ENCODE measurements at regions not wholly inside any gene's neighbourhood (a gene's known extent, or its start where the extent isn't known, plus 50 kb on each side); places are given as distances from the start of the nearest gene placed in this dataset.

GRCh38 chr17:55883149-55883548 is 132.3 kb downstream of the PCTP start:
- TF ChIP-seq POLR2A (IDR thresholded peaks at IDR 0.05; ENCODE audit: low read length) (no peak), GATA1 (IDR thresholded peaks at IDR 0.05; ENCODE audit: low read depth, low read length) (no peak)
- no peak for DNase-seq

- TF ChIP-seq POLR2A (IDR thresholded peaks at IDR 0.05; ENCODE audit: low read length) (no peak), GATA1 (IDR thresholded peaks at IDR 0.05; ENCODE audit: low read depth, low read length) (no peak)
- DNase-seq: no peak
Observed at GRCh38 chr17:55887531-55887930, 136.7 kb downstream of the PCTP start.

- no peak for TF ChIP-seq POLR2A (IDR thresholded peaks at IDR 0.05; ENCODE audit: low read length)
- TF ChIP-seq GATA1 (IDR thresholded peaks at IDR 0.05; ENCODE audit: low read depth, low read length): no peak
- no peak for DNase-seq
Observed at GRCh38 chr17:55889271-55889670, 138.4 kb downstream of the PCTP start.

- no peak for DNase-seq
- TF ChIP-seq POLR2A (IDR thresholded peaks at IDR 0.05; ENCODE audit: low read length) (no peak), GATA1 (IDR thresholded peaks at IDR 0.05; ENCODE audit: low read depth, low read length) (no peak)
Observed at GRCh38 chr17:55895112-55895759, 144.4 kb downstream of the PCTP start.

- TF ChIP-seq POLR2A (IDR thresholded peaks at IDR 0.05; ENCODE audit: low read length) (no peak), GATA1 (IDR thresholded peaks at IDR 0.05; ENCODE audit: low read depth, low read length) (no peak)
- DNase-seq: no peak
Observed at GRCh38 chr17:55897301-55897700, 146.4 kb downstream of the PCTP start.

GRCh38 chr17:55898195-55898594 is 147.3 kb downstream of the PCTP start:
- no peak for DNase-seq

GRCh38 chr17:55900188-55900587 is 149.3 kb downstream of the PCTP start:
- TF ChIP-seq POLR2A (IDR thresholded peaks at IDR 0.05; ENCODE audit: low read length): no peak
- no peak for TF ChIP-seq GATA1 (IDR thresholded peaks at IDR 0.05; ENCODE audit: low read depth, low read length)

More at GRCh38 chr17:55898195-55898594, 147.3 kb downstream of the PCTP start:
- TF ChIP-seq GATA1 (IDR thresholded peaks at IDR 0.05; ENCODE audit: low read depth, low read length): no peak
- TF ChIP-seq POLR2A (IDR thresholded peaks at IDR 0.05; ENCODE audit: low read length): no peak

GRCh38 chr17:55903028-55903690 is 152.3 kb downstream of the PCTP start:
- TF ChIP-seq POLR2A (IDR thresholded peaks at IDR 0.05; ENCODE audit: low read length) (no peak), GATA1 (IDR thresholded peaks at IDR 0.05; ENCODE audit: low read depth, low read length) (no peak)
- no peak for DNase-seq

More at GRCh38 chr17:55900188-55900587, 149.3 kb downstream of the PCTP start:
- DNase-seq: no peak

GRCh38 chr17:55909776-55910175 is 158.9 kb downstream of the PCTP start:
- no peak for TF ChIP-seq POLR2A (IDR thresholded peaks at IDR 0.05; ENCODE audit: low read length)
- no peak for TF ChIP-seq GATA1 (IDR thresholded peaks at IDR 0.05; ENCODE audit: low read depth, low read length)
- DNase-seq: no peak

- TF ChIP-seq GATA1 (IDR thresholded peaks at IDR 0.05; ENCODE audit: low read depth, low read length): no peak
- no peak for TF ChIP-seq POLR2A (IDR thresholded peaks at IDR 0.05; ENCODE audit: low read length)
- no peak for DNase-seq
Observed at GRCh38 chr17:55911186-55911585, 160.3 kb downstream of the PCTP start.

GRCh38 chr17:55925440-55925839 is 174.6 kb downstream of the PCTP start:
- no peak for DNase-seq
- no peak for TF ChIP-seq GATA1 (IDR thresholded peaks at IDR 0.05; ENCODE audit: low read depth, low read length)
- no peak for TF ChIP-seq POLR2A (IDR thresholded peaks at IDR 0.05; ENCODE audit: low read length)

- no peak for TF ChIP-seq POLR2A (IDR thresholded peaks at IDR 0.05; ENCODE audit: low read length)
- no peak for TF ChIP-seq GATA1 (IDR thresholded peaks at IDR 0.05; ENCODE audit: low read depth, low read length)
- DNase-seq: peak in 1 of 2 experiments; percentile 0
Observed at GRCh38 chr17:55926276-55926990, 175.6 kb downstream of the PCTP start.

GRCh38 chr17:55930291-55930809 is 179.5 kb downstream of the PCTP start:
- no peak for DNase-seq
- no peak for TF ChIP-seq GATA1 (IDR thresholded peaks at IDR 0.05; ENCODE audit: low read depth, low read length)
- no peak for TF ChIP-seq POLR2A (IDR thresholded peaks at IDR 0.05; ENCODE audit: low read length)

- TF ChIP-seq GATA1 (IDR thresholded peaks at IDR 0.05; ENCODE audit: low read depth, low read length): no peak
- TF ChIP-seq POLR2A (IDR thresholded peaks at IDR 0.05; ENCODE audit: low read length): no peak
- no peak for DNase-seq
Observed at GRCh38 chr17:55931446-55931845, 180.6 kb downstream of the PCTP start.

Data from erythroblast (primary cell).